Body of pancreas (tissue), 4 donors: ENCODE measurements at regions not wholly inside any gene's neighbourhood (a gene's known extent, or its start where the extent isn't known, plus 50 kb on each side); places are given as distances from the start of the nearest gene placed in this dataset.

Experiments used
- POLR2A ChIP-seq, 3 donors: fragments of 450-650 bp; IDR thresholded peaks; one replicate each; pipeline ENCODE4 v1.6.1; 2016; ENCODE audit warnings: antibody characterized with exemption in 3 of 3, mild to moderate bottlenecking in 2 of 3
- TF ChIP-seq, protein P1 (sequence below), 7 experiments: fragments of 450-650 bp in 4 of 7; fragments of 200-600 bp in 3 of 7; sonication (generic) in 3 of 7; IDR thresholded peaks; one replicate each; pipeline ENCODE4 v1.5.1; 2016 to 2019; ENCODE audit warnings: antibody characterized with exemption in 7 of 7

DNA sequence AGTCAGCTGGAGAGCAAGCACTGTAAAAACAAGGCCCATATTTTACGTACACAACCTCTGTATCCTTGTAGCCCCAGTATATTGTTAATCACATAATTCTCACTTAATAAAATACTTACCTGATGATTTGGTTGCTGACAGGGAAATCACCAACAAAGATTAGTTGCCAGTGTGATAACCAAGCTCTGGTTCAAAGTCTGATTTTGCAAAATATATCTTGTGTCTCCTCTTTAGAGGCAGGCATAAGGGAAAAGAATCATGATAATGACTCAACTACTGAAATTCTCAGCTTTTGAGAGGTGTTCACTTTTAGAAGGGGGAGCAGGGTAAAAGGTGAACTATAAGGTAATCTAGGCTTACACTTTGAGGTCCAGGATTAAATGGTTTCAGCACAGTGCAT, 351.1 kb upstream of the CD180 start:
- TF ChIP-seq, protein P1, sequence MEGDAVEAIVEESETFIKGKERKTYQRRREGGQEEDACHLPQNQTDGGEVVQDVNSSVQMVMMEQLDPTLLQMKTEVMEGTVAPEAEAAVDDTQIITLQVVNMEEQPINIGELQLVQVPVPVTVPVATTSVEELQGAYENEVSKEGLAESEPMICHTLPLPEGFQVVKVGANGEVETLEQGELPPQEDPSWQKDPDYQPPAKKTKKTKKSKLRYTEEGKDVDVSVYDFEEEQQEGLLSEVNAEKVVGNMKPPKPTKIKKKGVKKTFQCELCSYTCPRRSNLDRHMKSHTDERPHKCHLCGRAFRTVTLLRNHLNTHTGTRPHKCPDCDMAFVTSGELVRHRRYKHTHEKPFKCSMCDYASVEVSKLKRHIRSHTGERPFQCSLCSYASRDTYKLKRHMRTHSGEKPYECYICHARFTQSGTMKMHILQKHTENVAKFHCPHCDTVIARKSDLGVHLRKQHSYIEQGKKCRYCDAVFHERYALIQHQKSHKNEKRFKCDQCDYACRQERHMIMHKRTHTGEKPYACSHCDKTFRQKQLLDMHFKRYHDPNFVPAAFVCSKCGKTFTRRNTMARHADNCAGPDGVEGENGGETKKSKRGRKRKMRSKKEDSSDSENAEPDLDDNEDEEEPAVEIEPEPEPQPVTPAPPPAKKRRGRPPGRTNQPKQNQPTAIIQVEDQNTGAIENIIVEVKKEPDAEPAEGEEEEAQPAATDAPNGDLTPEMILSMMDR (IDR thresholded peaks at IDR 0.05) = no peak
- no peak for TF ChIP-seq POLR2A (IDR thresholded peaks at IDR 0.05)
